Esophagus squamous epithelium (tissue), 5 donors: ENCODE measurements at regions not wholly inside any gene's neighbourhood (a gene's known extent, or its start where the extent isn't known, plus 50 kb on each side); places are given as distances from the start of the nearest gene placed in this dataset.

Experiments
- DNase-seq: peaks from one replicate; lab custom pipeline; 2025; lab: John Stamatoyannopoulos, UW
- H3K27ac ChIP-seq, 4 donors: fragments of 200-600 bp; sonication (generic); one replicate each; pipeline ENCODE4 v1.5.1; 2016 to 2019; ENCODE audit warnings: mild to moderate bottlenecking in 1 of 4
- H3K27me3 ChIP-seq, 4 donors: fragments of 200-600 bp; sonication (generic); 1 replicate in 3 of 4; 2 replicates in 1 of 4; pipeline versions ENCODE4 v1.5.1 to v1.6.0; 2017 to 2021; ENCODE audit warnings: antibody characterized with exemption in 1 of 4
- H3K36me3 ChIP-seq, 3 donors: fragments of 200-600 bp; sonication (generic); one replicate each; pipeline ENCODE4 v1.5.1; 2016 to 2019
- H3K4me1 ChIP-seq, 3 donors: fragments of 200-600 bp; sonication (generic); one replicate each; pipeline ENCODE4 v1.5.1; 2017 to 2019
- H3K4me3 ChIP-seq, 4 donors: fragments of 200-600 bp; sonication (generic); 1 replicate in 3 of 4; 2 replicates in 1 of 4; pipeline ENCODE4 v1.5.1; 2016 to 2019; ENCODE audit warnings: mild to moderate bottlenecking in 2 of 4, moderate library complexity in 1 of 4
- H3K9me3 ChIP-seq, 3 donors: fragments of 200-600 bp; sonication (generic); one replicate each; pipeline ENCODE4 v1.5.1; 2016 to 2019
- CTCF ChIP-seq, 6 experiments: fragments of 450-650 bp in 4 of 6; fragments of 200-600 bp in 2 of 6; sonication (generic) in 2 of 6; IDR thresholded peaks; one replicate each; pipeline ENCODE4 v1.5.1; 2016 to 2019; ENCODE audit warnings: antibody characterized with exemption in 6 of 6, mild to moderate bottlenecking in 4 of 6, moderate library complexity in 4 of 6
- POLR2A ChIP-seq, 4 donors: fragments of 450-650 bp; IDR thresholded peaks; one replicate each; pipeline ENCODE4 v1.6.1; 2017; ENCODE audit warnings: antibody characterized with exemption in 4 of 4, mild to moderate bottlenecking in 4 of 4, moderate library complexity in 3 of 4
- WGBS, 2 donors: methylation state at CpG; one replicate each; pipeline ENCODE4 v1.1.5; 2018; 5-methylcytosine and 5-hydroxymethylcytosine counted together
- intact Hi-C: fragments of 100-400 bp; cut with DNase I; formaldehyde crosslinking; loops from one replicate; pipeline ENCODE4 v1.15.0; 2022
- donor health status: DM: yes; HTN: yes; CAD: no.

GRCh38 chr7:118312051-118312450 is 87.5 kb downstream of the ANKRD7 start:
- 35 to 50% methylated on average over 1 of the region's 1 CpG for WGBS, 2 donors
- H3K4me1 ChIP-seq = no peaks in the 10 kb centered on the region
- H3K4me3 ChIP-seq = no peak overlapping the region
- DNase-seq = no peak
- no peaks in the 10 kb centered on the region for H3K27me3 ChIP-seq
- no peaks in the 10 kb centered on the region for H3K36me3 ChIP-seq
- H3K9me3 ChIP-seq = no peaks in the 10 kb centered on the region
- no peak overlapping the region for H3K27ac ChIP-seq
- intact Hi-C loops = no loop called here
- TF ChIP-seq POLR2A (IDR thresholded peaks at IDR 0.05) = no peak
- TF ChIP-seq CTCF (IDR thresholded peaks at IDR 0.05) = no peak

DNA sequence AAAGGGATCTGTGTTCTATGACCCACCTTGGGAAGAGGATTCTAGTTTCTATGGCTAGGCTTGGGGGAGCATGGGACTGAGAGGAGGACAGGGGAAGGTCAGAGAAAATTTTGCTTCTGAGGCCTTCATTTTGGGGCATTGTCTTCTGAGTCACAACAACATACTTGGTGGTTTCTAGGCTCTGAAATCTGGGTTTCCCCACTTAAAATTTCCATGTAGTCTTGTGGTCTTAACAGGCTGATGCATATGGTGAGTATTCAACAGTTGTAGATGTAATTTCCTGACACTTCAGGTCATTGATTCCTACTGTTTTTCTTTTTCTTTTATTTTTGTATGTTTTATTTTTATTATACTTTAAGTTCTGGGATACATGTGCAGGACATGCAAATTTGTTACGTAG is 88.5 kb downstream of the ANKRD7 start:
- no peaks in the 10 kb centered on the region for H3K4me1 ChIP-seq
- intact Hi-C loops = no loop called here
- no peak overlapping the region for H3K27ac ChIP-seq
- H3K4me3 ChIP-seq = no peak overlapping the region
- WGBS, 2 donors = 81 to 100% methylated on average over 1 of the region's 1 CpG
- no peaks in the 10 kb centered on the region for H3K36me3 ChIP-seq
- no peaks in the 10 kb centered on the region for H3K9me3 ChIP-seq
- TF ChIP-seq POLR2A (IDR thresholded peaks at IDR 0.05) = no peak
- no peak for TF ChIP-seq CTCF (IDR thresholded peaks at IDR 0.05)
- H3K27me3 ChIP-seq = no peaks in the 10 kb centered on the region
- no peak for DNase-seq

DNA sequence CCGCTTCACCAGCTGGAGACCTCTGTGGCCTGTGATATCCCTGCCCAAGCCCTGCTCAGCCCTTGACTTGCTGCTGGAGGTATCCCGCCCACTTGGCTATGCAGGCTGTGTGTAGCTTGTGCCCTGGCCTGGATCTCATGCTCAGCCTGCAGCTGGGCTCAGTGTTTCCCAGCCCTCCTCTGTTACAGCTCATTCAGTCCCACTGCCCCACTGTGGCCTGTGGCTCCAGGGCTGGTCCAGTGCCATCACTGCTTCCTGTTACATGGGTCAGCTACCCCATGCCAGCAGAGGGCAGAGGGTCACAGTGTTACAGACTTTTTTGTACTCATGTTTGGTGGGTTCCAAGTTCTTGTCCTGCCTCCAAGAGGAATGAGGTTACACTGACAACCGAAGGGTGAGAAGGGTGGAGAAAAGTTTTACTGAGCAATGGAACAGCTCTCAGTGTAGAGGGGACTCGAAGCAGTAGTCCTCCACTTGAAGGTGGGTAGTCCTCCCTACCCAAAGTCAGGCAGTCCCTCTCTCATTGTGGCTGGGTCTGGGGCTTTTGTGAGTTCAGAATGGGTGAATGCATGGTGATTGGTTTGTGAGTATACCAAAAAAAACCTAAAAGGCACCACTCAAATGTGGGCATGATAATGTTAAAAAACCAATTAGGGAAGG is 100.4 kb downstream of the ANKRD7 start:
- H3K4me1 ChIP-seq = no peaks in the 10 kb centered on the region
- H3K27me3 ChIP-seq = no peaks in the 10 kb centered on the region
- WGBS, 2 donors = 66 to 80% methylated on average over 2 to 3 of the region's 4 CpGs
- no peaks in the 10 kb centered on the region for H3K9me3 ChIP-seq
- no peak for TF ChIP-seq CTCF (IDR thresholded peaks at IDR 0.05)
- no peak for TF ChIP-seq POLR2A (IDR thresholded peaks at IDR 0.05)
- no peak overlapping the region for H3K4me3 ChIP-seq
- no peaks in the 10 kb centered on the region for H3K36me3 ChIP-seq
- intact Hi-C loops = no loop called here
- no peak for DNase-seq
- no peak overlapping the region for H3K27ac ChIP-seq

- Histone ChIP-seq H3K27ac (no peak overlapping the region), H3K9me3 (no peaks in the 10 kb centered on the region), H3K27me3 (no peaks in the 10 kb centered on the region), H3K36me3 (no peaks in the 10 kb centered on the region), H3K4me1 (no peaks in the 10 kb centered on the region), H3K4me3 (no peak overlapping the region)
- no peak for DNase-seq
- intact Hi-C loops = no loop called here
- TF ChIP-seq POLR2A (IDR thresholded peaks at IDR 0.05) (no peak), CTCF (IDR thresholded peaks at IDR 0.05) (no peak)
Measured at GRCh38 chr7:118325450-118325808, 100.9 kb downstream of the ANKRD7 start.

- Histone ChIP-seq H3K27me3 (no peaks in the 10 kb centered on the region), H3K4me1 (no peaks in the 10 kb centered on the region), H3K9me3 (no peaks in the 10 kb centered on the region), H3K27ac (no peak overlapping the region), H3K36me3 (no peaks in the 10 kb centered on the region), H3K4me3 (no peak overlapping the region)
- no peak for DNase-seq
- no peak for TF ChIP-seq CTCF (IDR thresholded peaks at IDR 0.05)
- TF ChIP-seq POLR2A (IDR thresholded peaks at IDR 0.05) = no peak
- intact Hi-C loops = no loop called here
- 16 to 25% methylated on average over 2 of the region's 2 CpGs for WGBS, 2 donors
Measured at GRCh38 chr7:118327174-118327573, 102.7 kb downstream of the ANKRD7 start.
